ENCODE measurements at regions not wholly inside any gene's neighbourhood (a gene's known extent, or its start where the extent isn't known, plus 50 kb on each side); places are given as distances from the start of the nearest gene placed in this dataset.

- DNase-seq (ENCODE audit: low spot score): no peak
These were observed 221.9 kb downstream of the CBLN4 start for GRCh38 chr20:55783381-55783780.

GRCh38 chr20:55782912-55783253 is 222.4 kb downstream of the CBLN4 start:
- DNase-seq (ENCODE audit: low spot score): no peak

- no peak for DNase-seq (ENCODE audit: low spot score)
These were observed 223.0 kb downstream of the CBLN4 start for GRCh38 chr20:55782224-55782911.

- no peak for DNase-seq (ENCODE audit: low spot score)
These were observed 226.5 kb downstream of the CBLN4 start for GRCh38 chr20:55778796-55779195.

- no peak for DNase-seq (ENCODE audit: low spot score)
These were observed 227.7 kb downstream of the CBLN4 start for GRCh38 chr20:55777641-55778040.

GRCh38 chr20:55776176-55776575 is 229.1 kb downstream of the CBLN4 start:
- no peak for DNase-seq (ENCODE audit: low spot score)

- DNase-seq (ENCODE audit: low spot score): no peak
These were observed 230.7 kb downstream of the CBLN4 start for GRCh38 chr20:55774628-55775027.

- no peak for DNase-seq (ENCODE audit: low spot score)
These were observed 243.5 kb downstream of the CBLN4 start for GRCh38 chr20:55761797-55762196.

GRCh38 chr20:55761100-55761499 is 244.2 kb downstream of the CBLN4 start:
- no peak for DNase-seq (ENCODE audit: low spot score)

GRCh38 chr20:55760586-55760985 is 244.7 kb downstream of the CBLN4 start:
- no peak for DNase-seq (ENCODE audit: low spot score)

- no peak for DNase-seq (ENCODE audit: low spot score)
These were observed 249.5 kb downstream of the CBLN4 start for GRCh38 chr20:55755861-55756260.

GRCh38 chr20:55755411-55755810 is 249.9 kb downstream of the CBLN4 start:
- DNase-seq (ENCODE audit: low spot score): no peak

- no peak for DNase-seq (ENCODE audit: low spot score)
These were observed 258.6 kb downstream of the CBLN4 start for GRCh38 chr20:55746723-55747122.

GRCh38 chr20:55745840-55746239 is 259.5 kb downstream of the CBLN4 start:
- no peak for DNase-seq (ENCODE audit: low spot score)

- DNase-seq (ENCODE audit: low spot score): no peak
These were observed 260.4 kb downstream of the CBLN4 start for GRCh38 chr20:55744896-55745295.

GRCh38 chr20:55741801-55742200 is 263.5 kb downstream of the CBLN4 start:
- DNase-seq (ENCODE audit: low spot score): no peak

GRCh38 chr20:55740076-55740475 is 265.2 kb downstream of the CBLN4 start:
- DNase-seq (ENCODE audit: low spot score): no peak

GRCh38 chr20:55730321-55730720 is 275.0 kb downstream of the CBLN4 start:
- DNase-seq (ENCODE audit: low spot score): no peak

- DNase-seq (ENCODE audit: low spot score): no peak
These were observed 290.6 kb downstream of the CBLN4 start for GRCh38 chr20:55714736-55715135.

GRCh38 chr20:55714082-55714481 is 291.2 kb downstream of the CBLN4 start:
- DNase-seq (ENCODE audit: low spot score): no peak

- DNase-seq (ENCODE audit: low spot score): no peak
These were observed 300.9 kb downstream of the CBLN4 start for GRCh38 chr20:55704458-55704857.

- DNase-seq (ENCODE audit: low spot score): no peak
These were observed 303.9 kb downstream of the CBLN4 start for GRCh38 chr20:55701467-55701866.

GRCh38 chr20:55696520-55696919 is 308.8 kb downstream of the CBLN4 start:
- DNase-seq (ENCODE audit: low spot score): no peak

GRCh38 chr20:55693641-55694040 is 311.7 kb downstream of the CBLN4 start:
- DNase-seq (ENCODE audit: low spot score): no peak
